H1 (cell line): ENCODE measurements at regions not wholly inside any gene's neighbourhood (a gene's known extent, or its start where the extent isn't known, plus 50 kb on each side); places are given as distances from the start of the nearest gene placed in this dataset.

ENCODE experiments used
- CBX5 ChIP-seq: fragments of 300-800, 300-1000 bp; sonication (generic); IDR thresholded peaks from 2 replicates; pipeline ENCODE4 v1.7.1; 2016; ENCODE audit warnings: antibody characterized with exemption, low read length, low read depth
- CBX8 ChIP-seq: fragments of 300-800, 300-1000 bp; sonication (generic); IDR thresholded peaks from 2 replicates; pipeline ENCODE4 v1.7.1; 2016; ENCODE audit warnings: low read depth, low read length, borderline replicate concordance
- JUND ChIP-seq: IDR thresholded peaks from 2 replicates; pipeline ENCODE4 v1.6.1; 2011; ENCODE audit warnings: mild to moderate bottlenecking, improper control_type of control experiment, low read length
- RNF2 ChIP-seq: fragments of 200-900, 300-1000 bp; sonication (generic); IDR thresholded peaks from 2 replicates; pipeline ENCODE4 v1.7.1; 2016; ENCODE audit warnings: borderline replicate concordance, low read depth, mild to moderate bottlenecking, antibody characterized with exemption, low read length; ENCODE audit not compliant: poor library complexity, severe bottlenecking; ENCODE audit errors: missing control alignments
- SUZ12 ChIP-seq: fragments of 200-600 bp; sonication (generic); IDR thresholded peaks from 2 replicates; pipeline ENCODE4 v1.6.1; 2012; ENCODE audit warnings: mild to moderate bottlenecking, inconsistent platforms, low read length, moderate library complexity, mixed read lengths
- TEAD4 ChIP-seq: IDR thresholded peaks from 2 replicates; pipeline ENCODE4 v1.6.1; 2012; ENCODE audit warnings: low read depth, low read length, inconsistent platforms, mixed read lengths

DNA sequence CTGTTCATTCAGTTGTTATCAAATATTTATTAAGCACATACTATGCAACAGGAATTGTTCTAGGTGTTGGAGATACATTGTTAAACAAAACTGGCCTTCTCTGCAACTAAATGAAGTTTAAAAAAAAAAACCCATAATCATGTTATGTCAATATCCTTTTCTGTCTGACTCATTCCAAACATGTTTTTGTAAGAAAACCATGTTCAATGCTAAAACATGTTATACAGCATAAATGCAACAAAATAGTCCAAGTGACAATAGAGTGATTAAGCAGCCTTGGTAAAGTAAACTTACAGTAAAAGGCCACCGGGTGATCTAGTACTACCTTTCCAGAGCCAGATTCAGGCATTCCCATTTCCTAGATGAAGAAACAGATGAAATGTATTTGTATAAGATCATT is 278.0 kb upstream of the NECTIN3 start (continued):
- TF ChIP-seq RNF2 (no peak), CBX8 (no peak), TEAD4 (no peak), SUZ12 (no peak), CBX5 (no peak), JUND (no peak)
